GM12873 (cell line): ENCODE measurements at regions not wholly inside any gene's neighbourhood (a gene's known extent, or its start where the extent isn't known, plus 50 kb on each side); places are given as distances from the start of the nearest gene placed in this dataset.

Experiments
- CTCF ChIP-seq: IDR thresholded peaks from 2 replicates; pipeline ENCODE4 v1.5.1; 2012; ENCODE audit warnings: low read depth, mild to moderate bottlenecking, moderate library complexity, low read length, control low read depth; ENCODE audit not compliant: insufficient read depth; ENCODE audit errors: missing control alignments

DNA sequence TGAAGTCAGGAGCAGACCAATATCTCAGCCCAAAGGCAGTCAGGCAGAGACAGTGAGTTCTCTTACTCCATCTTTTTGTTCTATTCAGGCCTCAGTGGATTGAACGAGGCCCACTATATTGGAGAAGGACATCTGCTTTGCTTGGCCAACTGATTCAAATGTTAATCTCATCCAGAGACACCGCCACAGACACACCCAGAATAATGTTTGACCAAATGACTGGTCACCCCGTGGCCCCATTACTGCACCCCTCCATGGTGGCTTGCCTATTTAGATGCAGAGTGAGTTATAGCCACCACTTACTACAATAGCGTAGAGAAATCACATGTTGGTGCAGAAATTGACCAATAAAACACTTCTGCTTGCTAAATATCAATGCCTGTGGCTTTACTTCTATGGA lies 88.1 kb downstream of the HRH4 start:
- no peak for TF ChIP-seq CTCF

- TF ChIP-seq CTCF: no peak
Observed at GRCh38 chr18:24552218-24552617, 91.8 kb downstream of the HRH4 start.

DNA sequence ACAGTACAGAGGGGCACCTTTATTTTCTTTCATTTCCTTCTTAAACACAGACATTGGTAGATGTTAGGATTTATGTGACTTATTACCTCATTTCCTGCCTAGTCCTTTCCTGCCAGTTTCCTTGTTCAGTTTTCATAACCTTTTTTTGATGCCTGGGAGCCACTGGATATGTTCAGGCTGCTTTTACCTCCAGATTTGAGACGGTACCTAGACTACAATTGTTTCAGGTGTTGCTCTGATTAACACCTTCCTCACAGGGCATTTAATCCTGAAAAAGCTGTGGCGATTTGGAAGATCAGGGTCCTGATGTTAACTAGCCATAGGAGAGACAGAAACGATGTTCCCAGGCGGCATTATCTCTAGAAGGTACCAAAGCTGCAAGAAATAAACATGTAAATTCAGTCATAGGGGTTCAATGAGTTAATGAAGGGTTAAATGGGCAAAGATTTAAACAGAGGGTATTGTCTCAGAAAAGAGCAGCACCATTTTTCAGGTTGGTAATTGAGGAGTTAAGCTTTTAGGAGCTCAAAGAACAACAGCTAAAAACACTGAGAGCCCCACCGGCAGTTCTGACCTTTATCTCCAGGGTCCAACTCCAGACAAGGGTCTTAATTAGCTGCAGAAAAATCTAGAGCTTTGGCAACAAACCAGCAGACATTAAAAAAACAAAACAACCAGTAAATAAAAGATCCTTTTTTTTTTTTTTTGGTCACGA lies 93.3 kb downstream of the HRH4 start:
- no peak for TF ChIP-seq CTCF

- TF ChIP-seq CTCF: no peak
Observed at GRCh38 chr18:24558403-24558802, 98.0 kb downstream of the HRH4 start.

GRCh38 chr18:24559526-24559925 lies 99.1 kb downstream of the HRH4 start:
- TF ChIP-seq CTCF: no peak

GRCh38 chr18:24560511-24560981 lies 100.1 kb downstream of the HRH4 start:
- TF ChIP-seq CTCF: no peak

- TF ChIP-seq CTCF: no peak
Observed at GRCh38 chr18:24561369-24561965, 101.0 kb downstream of the HRH4 start.
